Fibroblast of lung (primary cell): ENCODE measurements at regions not wholly inside any gene's neighbourhood (a gene's known extent, or its start where the extent isn't known, plus 50 kb on each side); places are given as distances from the start of the nearest gene placed in this dataset.

Experiments used
- DNase-seq, 2 donors: peaks; one replicate each; pipeline versions ENCODE4 v3.0.0 to v3.0.0-alpha.2; 2010; ENCODE audit warnings: low read depth in 2 of 2
- H2AFZ ChIP-seq: 2 replicates; pipeline ENCODE4 v1.5.1; 2012; ENCODE audit warnings: low read length, control low read depth, inconsistent platforms
- H3K27ac ChIP-seq: 2 replicates; pipeline ENCODE4 v1.5.1; 2011; ENCODE audit warnings: low read length, control low read depth; ENCODE audit not compliant: insufficient read depth
- H3K27me3 ChIP-seq: 2 replicates; pipeline ENCODE4 v1.5.1; 2011; ENCODE audit warnings: mild to moderate bottlenecking, low read length; ENCODE audit not compliant: control insufficient read depth, insufficient read depth
- H3K36me3 ChIP-seq: 2 replicates; pipeline ENCODE4 v1.5.1; 2011; ENCODE audit warnings: low read length; ENCODE audit not compliant: control insufficient read depth, insufficient read depth
- H3K4me1 ChIP-seq: 2 replicates; pipeline ENCODE4 v1.5.1; 2011; ENCODE audit warnings: low read length; ENCODE audit not compliant: control insufficient read depth, insufficient read depth; ENCODE audit errors: extremely low read depth
- H3K4me2 ChIP-seq: 2 replicates; pipeline ENCODE4 v1.5.1; 2011; ENCODE audit warnings: low read length, control low read depth; ENCODE audit not compliant: insufficient read depth; ENCODE audit errors: extremely low read depth
- H3K4me3 ChIP-seq, 4 experiments: fragments of 200-600 bp in 1 of 4; sonication (generic) in 1 of 4; replicated peaks in 1 of 4; 2 replicates each; pipeline ENCODE4 v1.5.1; 2011 to 2016; ENCODE audit warnings: low read length in 4 of 4, low read depth in 3 of 4, mild to moderate bottlenecking in 3 of 4, control low read depth in 2 of 4, inconsistent platforms in 1 of 4, mixed read lengths in 1 of 4; ENCODE audit not compliant: insufficient read depth in 1 of 4; ENCODE audit errors: control extremely low read depth in 1 of 4
- H3K79me2 ChIP-seq: 2 replicates; pipeline ENCODE4 v1.5.1; 2012; ENCODE audit warnings: mild to moderate bottlenecking, low read length, inconsistent platforms; ENCODE audit not compliant: control insufficient read depth, insufficient read depth
- H3K9ac ChIP-seq: 2 replicates; pipeline ENCODE4 v1.5.1; 2011; ENCODE audit warnings: mild to moderate bottlenecking, low read length, control low read depth; ENCODE audit not compliant: insufficient read depth
- H3K9me3 ChIP-seq: 2 replicates; pipeline ENCODE4 v1.5.1; 2012; ENCODE audit warnings: low read depth, low read length; ENCODE audit not compliant: control insufficient read depth, insufficient read depth
- H4K20me1 ChIP-seq: 2 replicates; pipeline ENCODE4 v1.5.1; 2011; ENCODE audit warnings: low read length; ENCODE audit not compliant: control insufficient read depth, insufficient read depth; ENCODE audit errors: extremely low read depth
- CTCF ChIP-seq, 2 donors: IDR thresholded peaks in 1 of 2; conservative IDR thresholded peaks in 1 of 2; 1 replicate in 1 of 2; 2 replicates in 1 of 2; pipeline ENCODE4 v1.5.1; 2011 to 2012; ENCODE audit warnings: low read length in 2 of 2, control low read depth in 1 of 2, inconsistent platforms in 1 of 2, low read depth in 1 of 2, mild to moderate bottlenecking in 1 of 2
- EZH2 ChIP-seq: IDR thresholded peaks from 2 replicates; pipeline ENCODE4 v1.5.1; 2012; ENCODE audit warnings: low read length, control low read depth, mild to moderate bottlenecking; ENCODE audit errors: missing control alignments

- H3K4me3 ChIP-seq, result no peak overlapping the region
- H3K4me1 ChIP-seq, result no peaks in the 10 kb centered on the region
- H3K36me3 ChIP-seq, result no peaks in the 10 kb centered on the region
- no peak overlapping the region for H3K9ac ChIP-seq
- H4K20me1 ChIP-seq, result no peaks in the 10 kb centered on the region
- no peak for DNase-seq
- no peak overlapping the region for H3K4me2 ChIP-seq
- no peak overlapping the region for H2AFZ ChIP-seq
- H3K27ac ChIP-seq, result no peak overlapping the region
- H3K27me3 ChIP-seq, result no peaks in the 10 kb centered on the region
- H3K79me2 ChIP-seq, result no peaks in the 10 kb centered on the region
- H3K9me3 ChIP-seq, result no peaks in the 10 kb centered on the region
- TF ChIP-seq CTCF (conservative IDR thresholded peaks at IDR 0.05 in 1 of 2, IDR thresholded peaks at IDR 0.05 in 1 of 2; ENCODE audit: low read depth in 1 of 2, low read length in 2 of 2) (no peak), EZH2 (no peak)
Observed at GRCh38 chr16:51723036-51723724, 572.1 kb upstream of the SALL1 start.

GRCh38 chr16:51722467-51722866 lies 571.4 kb upstream of the SALL1 start:
- DNase-seq, result no peak
- no peak overlapping the region for H3K4me2 ChIP-seq
- no peak overlapping the region for H3K4me3 ChIP-seq
- H3K4me1 ChIP-seq, result no peaks in the 10 kb centered on the region
- H2AFZ ChIP-seq, result no peak overlapping the region
- no peaks in the 10 kb centered on the region for H3K36me3 ChIP-seq
- no peaks in the 10 kb centered on the region for H3K9me3 ChIP-seq
- no peaks in the 10 kb centered on the region for H3K79me2 ChIP-seq
- H3K27me3 ChIP-seq, result no peaks in the 10 kb centered on the region
- no peaks in the 10 kb centered on the region for H4K20me1 ChIP-seq
- no peak overlapping the region for H3K27ac ChIP-seq
- TF ChIP-seq EZH2 (no peak), CTCF (conservative IDR thresholded peaks at IDR 0.05 in 1 of 2, IDR thresholded peaks at IDR 0.05 in 1 of 2; ENCODE audit: low read depth in 1 of 2, low read length in 2 of 2) (no peak)
- H3K9ac ChIP-seq, result no peak overlapping the region

GRCh38 chr16:51719376-51719775 lies 568.3 kb upstream of the SALL1 start:
- TF ChIP-seq CTCF (conservative IDR thresholded peaks at IDR 0.05 in 1 of 2, IDR thresholded peaks at IDR 0.05 in 1 of 2; ENCODE audit: low read depth in 1 of 2, low read length in 2 of 2) (no peak), EZH2 (no peak)
- no peaks in the 10 kb centered on the region for H3K9me3 ChIP-seq
- H4K20me1 ChIP-seq, result no peaks in the 10 kb centered on the region
- H3K27ac ChIP-seq, result no peak overlapping the region
- H3K4me1 ChIP-seq, result no peaks in the 10 kb centered on the region
- H3K9ac ChIP-seq, result no peak overlapping the region
- no peak overlapping the region for H3K4me3 ChIP-seq
- H3K4me2 ChIP-seq, result no peak overlapping the region
- H2AFZ ChIP-seq, result no peak overlapping the region
- no peaks in the 10 kb centered on the region for H3K27me3 ChIP-seq
- no peaks in the 10 kb centered on the region for H3K36me3 ChIP-seq
- DNase-seq, result no peak
- no peaks in the 10 kb centered on the region for H3K79me2 ChIP-seq
